Left cardiac atrium (tissue), 4 donors: ENCODE measurements at regions not wholly inside any gene's neighbourhood (a gene's known extent, or its start where the extent isn't known, plus 50 kb on each side); places are given as distances from the start of the nearest gene placed in this dataset.

Experiments used
- ATAC-seq, 2 donors: fragments of 200-7000 bp; cut with Tn5 transposase; one replicate each; pipeline ENCODE4 v1.9.1; 2020; ENCODE audit warnings: mild to moderate bottlenecking in 2 of 2, moderate library complexity in 2 of 2
- DNase-seq: peaks from one replicate; pipeline ENCODE4 v3.0.0-alpha.2; 2020
- intact Hi-C, 2 donors: fragments of 100-400 bp; cut with DNase I; formaldehyde crosslinking; loops; one replicate each; pipeline versions ENCODE4 v1.14.1 to v1.15.1; 2022 to 2023
- donor health status: DM: no; HTN: yes; CAD: no.
- donor health status: DM: no; HTN: yes; CAD: no; lungs with severe emphysema.
- donor health status: DM: yes; HTN: yes; CAD: no.
- donor health status: Dilated cardiomyopathy.

DNA sequence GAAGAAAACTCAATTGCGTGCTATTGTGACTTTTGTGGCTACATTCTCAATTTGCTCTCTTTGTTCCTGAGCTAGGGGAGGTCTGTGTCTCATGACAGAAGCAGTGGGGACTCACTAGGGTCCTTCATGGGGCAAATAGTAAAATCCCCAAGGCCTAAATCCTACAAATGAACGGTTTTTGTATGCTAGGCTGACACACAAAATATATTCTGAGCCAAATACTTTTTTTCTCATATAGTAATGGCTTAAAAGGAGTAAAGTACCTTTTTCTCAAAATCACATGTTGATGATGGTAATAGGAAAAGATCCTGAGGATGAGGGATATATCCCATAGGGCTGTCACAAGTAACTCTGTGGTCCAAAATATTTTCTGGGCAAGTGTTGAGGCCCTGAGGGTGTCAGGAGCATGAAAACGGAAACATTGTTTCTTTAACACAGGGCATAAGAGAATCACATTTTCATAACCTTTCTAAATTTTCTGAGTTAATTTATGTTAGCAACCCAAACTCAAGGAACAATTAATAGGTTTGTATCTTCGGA is 77.5 kb upstream of the CNTNAP4 start:
- no peak for DNase-seq
- intact Hi-C loops, result no loop called here
- ATAC-seq, result no peak

DNA sequence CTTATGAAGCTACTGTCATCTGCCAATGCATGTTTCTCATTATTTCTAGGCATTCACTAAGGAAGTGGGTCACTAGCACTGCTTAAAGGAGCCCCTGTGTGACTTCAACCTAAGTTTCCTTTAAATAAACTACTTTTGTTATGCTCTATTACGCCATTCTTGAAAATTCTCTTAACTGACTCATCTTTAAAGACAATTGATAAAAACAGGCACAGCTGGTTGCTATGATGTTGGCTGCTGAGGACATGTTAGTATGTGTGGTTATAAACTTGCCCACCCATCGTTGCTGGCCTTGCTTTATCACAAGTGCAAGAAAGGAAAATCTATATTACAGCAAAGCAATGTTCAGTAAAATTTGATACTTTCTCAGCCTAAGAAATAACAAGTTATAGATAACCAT is 75.8 kb upstream of the CNTNAP4 start:
- no peak for DNase-seq
- intact Hi-C loops, result no loop called here
- ATAC-seq, result no peak

GRCh38 chr16:76204249-76204648 is 73.0 kb upstream of the CNTNAP4 start:
- intact Hi-C loops, result no loop called here
- ATAC-seq, result no peak
- DNase-seq, result no peak

DNA sequence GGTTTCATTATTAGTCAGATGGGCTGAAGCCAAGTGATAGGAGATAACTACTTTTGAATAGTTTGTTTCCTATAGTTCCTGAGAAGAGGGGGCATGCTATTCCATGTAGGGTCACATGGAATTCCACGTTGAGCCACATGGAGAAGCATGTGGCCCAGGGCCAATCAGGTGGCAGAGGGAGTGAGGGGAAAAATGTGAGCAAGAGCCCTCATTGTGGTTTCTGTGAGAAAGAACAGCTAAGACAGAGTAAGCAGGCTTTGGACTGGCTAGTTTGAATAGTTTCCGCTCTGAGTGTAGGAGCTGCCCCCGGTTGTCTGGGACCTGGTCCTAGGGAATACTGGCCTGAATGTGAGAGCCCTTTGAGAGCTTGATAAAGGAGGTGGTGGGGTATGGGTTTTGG is 69.9 kb upstream of the CNTNAP4 start:
- DNase-seq (no peak), ATAC-seq (no peak)
- intact Hi-C loops, result no loop called here

DNA sequence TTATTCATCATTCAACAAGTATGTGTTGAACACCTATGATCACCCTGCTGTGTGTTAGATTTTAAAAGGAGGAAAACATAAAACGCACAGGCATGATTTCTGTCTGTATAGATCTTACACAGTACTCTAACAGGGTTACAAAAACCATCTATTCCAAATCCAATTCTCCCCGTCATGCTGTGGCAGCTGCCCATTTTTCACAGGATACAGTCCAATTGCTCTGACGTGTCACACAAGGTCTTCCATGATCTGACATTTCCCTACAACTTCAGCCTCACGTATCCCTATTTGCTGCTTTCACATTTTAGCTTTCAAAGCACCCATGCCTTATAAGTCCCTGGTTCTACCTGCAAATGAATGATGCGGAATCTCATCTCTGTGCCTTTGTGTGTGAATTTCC is 67.0 kb upstream of the CNTNAP4 start:
- intact Hi-C loops, result no loop called here
- no peak for DNase-seq
- no peak for ATAC-seq

GRCh38 chr16:76213860-76214259 is 63.3 kb upstream of the CNTNAP4 start:
- DNase-seq, result no peak
- no peak for ATAC-seq
- intact Hi-C loops, result no loop called here

DNA sequence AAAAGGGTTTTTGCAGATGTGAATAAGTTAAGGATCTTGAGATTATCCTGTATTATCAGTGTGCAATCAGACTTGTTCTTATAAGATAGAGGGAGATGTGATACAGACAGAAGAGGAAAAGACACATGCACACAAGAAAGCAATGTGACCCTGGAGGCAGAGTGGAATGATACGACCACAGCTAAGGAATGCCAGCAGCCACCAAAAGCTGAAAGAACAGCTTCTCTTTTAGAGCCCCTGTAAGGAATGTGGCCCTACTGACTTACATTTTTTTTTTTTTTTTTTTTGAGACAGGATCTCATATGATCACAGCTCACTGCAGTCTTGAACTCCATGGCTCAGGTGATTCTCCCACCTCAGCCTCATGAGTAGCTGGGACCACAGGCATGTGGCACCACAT is 62.3 kb upstream of the CNTNAP4 start:
- intact Hi-C loops, result no loop called here
- ATAC-seq, result no peak
- no peak for DNase-seq

GRCh38 chr16:76222087-76222486 is 55.1 kb upstream of the CNTNAP4 start:
- DNase-seq, result no peak
- intact Hi-C loops, result no loop called here
- ATAC-seq, result no peak

DNA sequence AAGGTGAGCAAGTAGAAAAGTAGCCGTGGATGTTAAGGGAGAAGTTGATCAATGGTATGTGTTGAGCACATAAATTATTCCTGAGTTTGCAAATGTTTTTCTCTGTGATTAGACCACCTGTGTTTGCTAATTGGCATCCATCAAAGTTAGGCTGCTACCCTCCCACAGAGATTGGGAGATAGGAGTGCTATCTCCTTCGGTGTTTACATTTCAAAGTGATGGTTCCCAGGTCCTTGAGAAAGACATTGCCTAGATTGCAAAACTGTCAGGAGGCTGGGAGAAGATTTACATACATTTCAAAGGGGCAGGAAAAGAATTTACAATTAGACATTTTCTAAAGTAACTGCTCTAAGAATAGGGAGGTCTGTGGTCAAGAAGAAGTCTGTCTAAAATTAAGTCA is 54.3 kb upstream of the CNTNAP4 start:
- intact Hi-C loops, result no loop called here

DNA sequence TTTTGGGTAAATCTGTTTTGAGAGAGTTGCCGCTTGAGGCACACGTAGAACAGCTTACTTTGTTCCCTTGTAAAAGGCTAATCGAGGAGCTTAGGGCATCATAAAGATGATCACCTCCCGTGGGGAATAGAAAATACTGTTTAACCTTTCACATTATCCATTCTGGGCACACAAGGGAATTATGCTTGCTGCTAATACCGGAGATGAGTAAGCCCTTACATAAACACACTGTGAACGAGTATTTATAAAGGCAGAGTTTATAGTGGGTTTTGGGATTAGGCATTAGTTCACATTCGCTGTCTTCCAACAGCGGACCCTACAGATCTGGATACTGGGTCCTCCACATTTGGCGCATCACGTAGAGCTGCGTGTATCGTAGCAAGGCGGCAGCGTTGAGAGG is 51.2 kb upstream of the CNTNAP4 start:
- DNase-seq, result no peak
- intact Hi-C loops, result no loop called here
- ATAC-seq, result no peak

More for the DNA sequence above, 54.3 kb upstream of the CNTNAP4 start:
- no peak for ATAC-seq
- no peak for DNase-seq

- intact Hi-C loops, result no loop called here
- ATAC-seq (no peak), DNase-seq (no peak)
Measured at GRCh38 chr16:76226481-76226880, 50.7 kb upstream of the CNTNAP4 start.
